22Rv1 (cell line): ENCODE measurements at regions not wholly inside any gene's neighbourhood (a gene's known extent, or its start where the extent isn't known, plus 50 kb on each side); places are given as distances from the start of the nearest gene placed in this dataset.

Source experiments
- ZFX ChIP-seq: fragments of 450-650 bp; IDR thresholded peaks from 2 replicates; pipeline ENCODE4 v1.6.1; 2017; ENCODE audit warnings: antibody characterized with exemption, borderline replicate concordance
- TF ChIP-seq, protein P1 (sequence below): fragments of 450-650 bp; IDR thresholded peaks from 2 replicates; pipeline ENCODE4 v1.5.1; 2017; ENCODE audit warnings: mild to moderate bottlenecking

DNA sequence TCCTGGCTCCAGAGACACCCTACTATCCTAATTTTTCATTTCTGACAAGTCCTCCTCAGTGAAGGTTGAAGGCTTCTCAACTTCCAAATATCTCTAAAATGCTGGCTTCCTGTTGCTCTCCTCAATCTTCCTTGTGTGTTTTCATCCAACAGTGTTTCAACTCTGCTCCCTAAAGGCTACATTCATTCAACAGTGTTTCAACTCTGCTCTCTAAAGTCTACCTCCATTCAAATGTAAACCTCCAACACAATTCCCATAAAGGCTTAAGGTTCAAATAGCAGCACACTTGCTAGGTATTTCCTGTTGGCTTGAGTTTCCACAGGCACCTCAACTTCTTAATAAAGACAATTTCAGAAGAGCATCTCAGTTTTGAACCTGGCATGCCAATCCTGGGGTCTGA is 164.8 kb downstream of the HINT1 start:
- TF ChIP-seq, protein P1, sequence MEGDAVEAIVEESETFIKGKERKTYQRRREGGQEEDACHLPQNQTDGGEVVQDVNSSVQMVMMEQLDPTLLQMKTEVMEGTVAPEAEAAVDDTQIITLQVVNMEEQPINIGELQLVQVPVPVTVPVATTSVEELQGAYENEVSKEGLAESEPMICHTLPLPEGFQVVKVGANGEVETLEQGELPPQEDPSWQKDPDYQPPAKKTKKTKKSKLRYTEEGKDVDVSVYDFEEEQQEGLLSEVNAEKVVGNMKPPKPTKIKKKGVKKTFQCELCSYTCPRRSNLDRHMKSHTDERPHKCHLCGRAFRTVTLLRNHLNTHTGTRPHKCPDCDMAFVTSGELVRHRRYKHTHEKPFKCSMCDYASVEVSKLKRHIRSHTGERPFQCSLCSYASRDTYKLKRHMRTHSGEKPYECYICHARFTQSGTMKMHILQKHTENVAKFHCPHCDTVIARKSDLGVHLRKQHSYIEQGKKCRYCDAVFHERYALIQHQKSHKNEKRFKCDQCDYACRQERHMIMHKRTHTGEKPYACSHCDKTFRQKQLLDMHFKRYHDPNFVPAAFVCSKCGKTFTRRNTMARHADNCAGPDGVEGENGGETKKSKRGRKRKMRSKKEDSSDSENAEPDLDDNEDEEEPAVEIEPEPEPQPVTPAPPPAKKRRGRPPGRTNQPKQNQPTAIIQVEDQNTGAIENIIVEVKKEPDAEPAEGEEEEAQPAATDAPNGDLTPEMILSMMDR, result no peak
- no peak for TF ChIP-seq ZFX
